Activated T-cell treated with anti-CD3 and anti-CD28 coated beads, Interleukin-2, amount 50 U/mL, for 72 hours (primary cell): ENCODE measurements at regions not wholly inside any gene's neighbourhood (a gene's known extent, or its start where the extent isn't known, plus 50 kb on each side); places are given as distances from the start of the nearest gene placed in this dataset.
"Not testable (repeated sequence)": the region's sequence is repeated elsewhere in the genome, so short reads cannot be mapped to it uniquely, and the experiment has no call there.

ENCODE experiments used
- ATAC-seq, 2 donors: fragments of 150-1000 bp; cut with Tn5 transposase; replicated peaks in 1 of 2; 2 replicates each; pipeline ENCODE4 v1.10.0; 2021; ENCODE audit warnings: moderate library complexity in 2 of 2, mild to moderate bottlenecking in 1 of 2
- DNase-seq, 2 donors: peaks; one replicate each; pipeline ENCODE4 v3.0.0; 2021 to 2022; ENCODE audit warnings: mixed read lengths in 1 of 2
- H3K27ac Mint-ChIP-seq: one replicate; pipeline ENCODE4 v1.8.0; 2022; ENCODE audit warnings: mild to moderate bottlenecking, moderate library complexity, mixed read lengths
- H3K27me3 Mint-ChIP-seq: one replicate; pipeline ENCODE4 v1.8.0; 2022; ENCODE audit warnings: low read depth, mixed read lengths
- H3K36me3 Mint-ChIP-seq, 2 donors: one replicate each; pipeline ENCODE4 v1.8.0; 2022; ENCODE audit warnings: mixed read lengths in 2 of 2, mild to moderate bottlenecking in 1 of 2; ENCODE audit not compliant: insufficient read depth in 2 of 2
- H3K4me1 Mint-ChIP-seq: one replicate; pipeline ENCODE4 v1.8.0; 2022; ENCODE audit warnings: low read depth, mixed read lengths
- H3K4me3 Mint-ChIP-seq, 2 donors: one replicate each; pipeline ENCODE4 v1.8.0; 2022; ENCODE audit warnings: mild to moderate bottlenecking in 2 of 2, mixed read lengths in 2 of 2, moderate library complexity in 2 of 2
- H3K9me3 Mint-ChIP-seq, 2 donors: one replicate each; pipeline ENCODE4 v1.8.0; 2022; ENCODE audit warnings: mixed read lengths in 2 of 2

DNA sequence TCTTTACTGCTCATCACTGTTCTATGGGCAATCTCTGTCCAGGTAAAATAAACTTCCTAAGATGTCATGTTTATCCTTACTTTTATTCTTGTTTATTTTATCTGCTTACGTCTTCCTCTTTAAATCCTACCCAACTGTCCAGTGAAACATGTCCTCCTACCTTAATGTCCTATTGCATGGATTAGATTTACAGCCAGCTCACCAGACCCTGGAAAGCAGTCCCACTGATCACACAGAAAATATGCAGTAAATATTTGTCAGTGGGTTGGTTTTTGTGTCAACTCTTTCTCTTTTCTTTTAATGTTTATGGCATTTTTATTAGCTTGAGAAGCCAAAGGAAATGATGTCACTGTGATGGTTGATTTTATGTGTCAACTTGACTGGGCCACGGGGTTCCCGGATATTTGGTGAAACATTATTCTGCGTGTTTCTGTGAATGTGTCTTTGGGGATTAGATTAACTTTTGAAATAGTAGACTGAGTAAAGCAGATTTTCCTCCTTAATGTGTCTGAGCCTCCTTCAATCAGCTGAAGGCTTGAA is 258.3 kb downstream of the SRGAP2C start:
- H3K27ac Mint-ChIP-seq, result no peak overlapping the region
- no peak for ATAC-seq
- no peaks in the 10 kb centered on the region for H3K27me3 Mint-ChIP-seq
- H3K4me3 Mint-ChIP-seq, result no peak overlapping the region
- H3K36me3 Mint-ChIP-seq, result no peaks in the 10 kb centered on the region
- H3K9me3 Mint-ChIP-seq, result peaks cover 3 to 6% of the 10 kb centered on the region in 2 donors
- H3K4me1 Mint-ChIP-seq, result peaks cover 6% of the 10 kb centered on the region
- DNase-seq, result no peak

DNA sequence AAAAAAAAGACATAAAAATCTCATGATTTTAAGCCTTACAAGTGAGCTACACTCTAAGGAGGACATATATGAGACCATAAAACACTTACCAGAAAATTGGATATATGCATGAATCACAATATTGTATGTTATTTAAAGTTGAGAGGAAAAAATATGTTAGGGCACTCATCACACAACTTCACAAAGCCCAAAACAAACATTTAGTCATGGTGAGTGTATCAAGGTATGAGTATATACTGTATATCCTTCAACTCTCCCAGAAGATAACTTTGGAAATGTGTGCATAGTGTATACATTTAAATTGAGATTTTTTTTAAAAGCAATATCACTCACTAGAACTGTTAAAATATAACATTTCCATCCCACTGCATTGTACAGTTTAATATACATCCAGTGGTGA is 259.3 kb downstream of the SRGAP2C start:
- ATAC-seq (peak in 1 of 2 donors; percentile 58), DNase-seq (no peak)
- H3K9me3 Mint-ChIP-seq, result peaks cover 3 to 6% of the 10 kb centered on the region in 2 donors
- H3K4me3 Mint-ChIP-seq, result no peak overlapping the region
- H3K27ac Mint-ChIP-seq, result no peak overlapping the region
- H3K27me3 Mint-ChIP-seq, result no peaks in the 10 kb centered on the region
- H3K36me3 Mint-ChIP-seq, result no peaks in the 10 kb centered on the region
- H3K4me1 Mint-ChIP-seq, result peaks cover 12% of the 10 kb centered on the region

GRCh38 chr1:121445679-121446078 is 260.9 kb downstream of the SRGAP2C start:
- Mint-ChIP-seq H3K4me3 (no peak overlapping the region), H3K27ac (no peak overlapping the region), H3K36me3 (no peaks in the 10 kb centered on the region), H3K9me3 (peaks cover 1 to 4% of the 10 kb centered on the region in 2 donors), H3K4me1 (peaks cover 13% of the 10 kb centered on the region), H3K27me3 (no peaks in the 10 kb centered on the region)
- DNase-seq (no peak), ATAC-seq (no peak)

- ATAC-seq, H3K27me3 Mint-ChIP-seq, H3K4me3 Mint-ChIP-seq, DNase-seq, H3K36me3 Mint-ChIP-seq, H3K9me3 Mint-ChIP-seq, H3K27ac Mint-ChIP-seq: not testable (repeated sequence)
- peaks cover 13% of the 10 kb centered on the region for H3K4me1 Mint-ChIP-seq
These were observed 262.6 kb downstream of the SRGAP2C start for GRCh38 chr1:121447280-121447923.

DNA sequence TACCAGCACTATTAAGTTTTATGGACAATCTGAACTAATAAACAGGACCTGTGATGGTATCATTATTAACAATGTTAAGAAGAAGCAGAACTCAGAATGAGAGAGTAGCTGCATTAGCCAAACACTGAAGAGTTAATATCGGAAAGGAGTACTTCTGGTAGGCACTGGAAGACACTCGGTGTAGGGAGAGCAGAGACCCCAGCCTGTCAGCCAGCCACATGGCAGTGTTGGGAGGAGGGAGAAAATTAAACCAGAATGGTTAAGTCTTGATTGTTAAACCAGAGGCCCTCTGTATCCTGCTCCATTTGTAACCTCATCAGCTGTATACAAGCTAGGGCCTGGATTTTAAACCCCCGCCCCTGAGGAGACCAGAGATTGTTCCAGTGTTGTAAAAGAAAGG is 263.3 kb downstream of the SRGAP2C start:
- H3K27ac Mint-ChIP-seq, H3K36me3 Mint-ChIP-seq, DNase-seq, H3K27me3 Mint-ChIP-seq, H3K9me3 Mint-ChIP-seq, H3K4me3 Mint-ChIP-seq, ATAC-seq: not testable (repeated sequence)
- H3K4me1 Mint-ChIP-seq, result peaks cover 12% of the 10 kb centered on the region

GRCh38 chr1:121448851-121449250 is 264.1 kb downstream of the SRGAP2C start:
- no peaks in the 10 kb centered on the region for H3K9me3 Mint-ChIP-seq
- H3K27ac Mint-ChIP-seq, result peak overlapping the region; percentile 46

DNA sequence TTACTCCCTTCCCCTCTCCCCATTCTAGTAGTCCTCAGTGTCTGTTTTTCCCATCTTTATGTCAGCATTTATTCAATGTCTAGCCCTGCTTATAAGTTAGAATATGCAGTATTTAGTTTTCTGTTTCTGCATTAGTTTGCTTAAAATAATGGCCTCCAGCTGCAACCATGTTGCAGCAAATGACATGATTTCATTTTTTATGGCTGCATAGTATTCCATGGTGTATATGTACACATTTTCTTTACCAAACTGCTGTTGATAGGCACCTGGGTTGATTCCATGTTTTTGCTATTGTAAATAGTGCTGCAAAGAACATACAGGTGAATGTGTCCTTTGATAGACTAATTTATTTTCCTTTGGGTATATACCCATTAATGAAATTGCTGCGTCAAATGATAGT is 267.7 kb downstream of the SRGAP2C start:
- no peak for ATAC-seq
- no peak overlapping the region for H3K4me3 Mint-ChIP-seq
- peaks cover 7% of the 10 kb centered on the region for H3K4me1 Mint-ChIP-seq
- H3K9me3 Mint-ChIP-seq, result no peaks in the 10 kb centered on the region
- peaks cover 0 to 2% of the 10 kb centered on the region in 2 donors for H3K36me3 Mint-ChIP-seq
- peaks cover 25% of the 10 kb centered on the region for H3K27me3 Mint-ChIP-seq
- no peak for DNase-seq
- H3K27ac Mint-ChIP-seq, result no peak overlapping the region

More at GRCh38 chr1:121448851-121449250, 264.1 kb downstream of the SRGAP2C start:
- no peaks in the 10 kb centered on the region for H3K36me3 Mint-ChIP-seq
- DNase-seq (no peak), ATAC-seq (peak in 1 of 2 donors; percentile 23)
- H3K4me1 Mint-ChIP-seq, result peaks cover 7% of the 10 kb centered on the region
- peaks cover 8% of the 10 kb centered on the region for H3K27me3 Mint-ChIP-seq
- H3K4me3 Mint-ChIP-seq, result no peak overlapping the region

- Mint-ChIP-seq H3K9me3 (peaks cover 0 to 1% of the 10 kb centered on the region in 2 donors), H3K27ac (no peak overlapping the region), H3K4me1 (peaks cover 15% of the 10 kb centered on the region), H3K36me3 (peaks cover 0 to 2% of the 10 kb centered on the region in 2 donors), H3K27me3 (peaks cover 48% of the 10 kb centered on the region), H3K4me3 (peak overlapping the region; percentile 9 to 63)
- ATAC-seq (peak; percentile 99), DNase-seq (no peak)
These were observed 273.7 kb downstream of the SRGAP2C start for GRCh38 chr1:121458291-121459048.

DNA sequence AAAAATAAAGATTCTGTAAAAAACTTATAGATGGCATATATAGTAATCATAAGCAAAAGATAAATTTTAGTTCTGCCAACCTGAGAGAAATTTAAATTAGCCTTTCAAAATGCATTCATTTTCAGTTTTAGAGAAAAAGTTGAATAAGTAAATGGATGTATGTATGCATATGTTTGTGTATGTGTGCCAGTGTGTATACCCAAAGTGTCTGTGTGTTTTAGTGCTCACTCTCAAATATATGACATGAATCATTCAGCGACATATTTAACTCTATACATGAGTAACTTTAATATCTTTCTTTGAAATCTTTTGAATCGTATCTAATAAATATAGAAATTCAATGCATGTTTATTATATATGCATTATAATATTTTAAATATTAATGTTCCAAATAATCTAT is 274.5 kb downstream of the SRGAP2C start:
- no peak for DNase-seq
- peaks cover 42% of the 10 kb centered on the region for H3K27me3 Mint-ChIP-seq
- peaks cover 15% of the 10 kb centered on the region for H3K4me1 Mint-ChIP-seq
- no peak overlapping the region for H3K4me3 Mint-ChIP-seq
- peaks cover 0 to 1% of the 10 kb centered on the region in 2 donors for H3K9me3 Mint-ChIP-seq
- no peak for ATAC-seq
- no peak overlapping the region for H3K27ac Mint-ChIP-seq
- H3K36me3 Mint-ChIP-seq, result peaks cover 0 to 2% of the 10 kb centered on the region in 2 donors

- not testable (repeated sequence) for H3K27ac Mint-ChIP-seq, DNase-seq
- H3K36me3 Mint-ChIP-seq, result peaks cover 0 to 15% of the 10 kb centered on the region in 2 donors
These were observed 284.6 kb downstream of the SRGAP2C start for GRCh38 chr1:121469395-121469794.

GRCh38 chr1:121470401-121470800 is 285.6 kb downstream of the SRGAP2C start:
- Mint-ChIP-seq H3K36me3 (peaks cover 0 to 15% of the 10 kb centered on the region in 2 donors), H3K4me1 (peaks cover 30% of the 10 kb centered on the region)
- not testable (repeated sequence) for H3K27me3 Mint-ChIP-seq, H3K9me3 Mint-ChIP-seq, ATAC-seq, DNase-seq, H3K4me3 Mint-ChIP-seq, H3K27ac Mint-ChIP-seq

More at GRCh38 chr1:121469395-121469794, 284.6 kb downstream of the SRGAP2C start:
- H3K4me3 Mint-ChIP-seq, ATAC-seq, H3K9me3 Mint-ChIP-seq, H3K27me3 Mint-ChIP-seq: not testable (repeated sequence)
- peaks cover 30% of the 10 kb centered on the region for H3K4me1 Mint-ChIP-seq

DNA sequence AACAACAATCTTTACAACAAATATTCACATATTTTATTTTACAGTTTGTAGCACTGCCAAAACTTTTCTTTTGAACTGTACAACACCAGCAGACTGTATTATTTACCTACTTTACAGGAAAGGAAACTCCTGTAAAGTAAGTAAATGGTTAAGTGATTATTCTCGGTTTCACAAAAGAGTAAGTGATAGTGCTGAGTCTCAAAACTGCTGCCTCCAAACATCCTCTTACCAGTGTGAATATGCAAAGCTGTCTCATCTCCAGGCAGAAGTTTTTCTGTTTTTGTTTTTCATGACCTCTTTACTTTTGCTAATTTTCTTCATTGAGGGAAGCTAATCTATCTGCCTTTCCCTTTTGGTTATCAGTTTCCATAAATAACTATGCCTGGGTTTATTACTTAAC is 286.7 kb downstream of the SRGAP2C start:
- ATAC-seq, result peak in 1 of 2 donors; percentile 41
- no peak overlapping the region for H3K27ac Mint-ChIP-seq
- H3K4me1 Mint-ChIP-seq, result peaks cover 30% of the 10 kb centered on the region
- DNase-seq, result no peak
- H3K27me3 Mint-ChIP-seq, result peaks cover 6% of the 10 kb centered on the region
- H3K9me3 Mint-ChIP-seq, result peaks cover 0 to 4% of the 10 kb centered on the region in 2 donors
- peaks cover 3 to 19% of the 10 kb centered on the region in 2 donors for H3K36me3 Mint-ChIP-seq
- no peak overlapping the region for H3K4me3 Mint-ChIP-seq

DNA sequence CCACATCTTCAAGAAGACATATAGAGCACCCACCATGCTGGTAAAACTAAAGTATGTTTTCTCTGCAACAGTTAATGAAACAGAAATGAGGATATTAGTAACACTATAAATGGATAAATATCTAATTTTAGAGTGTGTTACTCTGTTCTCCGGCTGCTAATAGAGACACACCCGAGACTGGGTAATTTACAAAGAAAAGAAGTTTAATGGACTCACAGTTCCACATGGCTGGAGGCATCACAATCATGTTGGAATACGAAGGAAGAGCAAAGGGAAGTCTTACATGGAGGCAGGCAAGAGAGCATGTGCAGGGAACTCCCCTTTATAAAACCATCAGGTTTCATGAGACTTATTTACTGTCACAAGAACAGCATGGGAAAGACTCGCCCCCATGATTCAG is 287.2 kb downstream of the SRGAP2C start:
- ATAC-seq (no peak), DNase-seq (no peak)
- Mint-ChIP-seq H3K4me3 (no peak overlapping the region), H3K36me3 (peaks cover 3 to 20% of the 10 kb centered on the region in 2 donors), H3K27me3 (peaks cover 6% of the 10 kb centered on the region), H3K9me3 (peaks cover 0 to 5% of the 10 kb centered on the region in 2 donors), H3K4me1 (peaks cover 30% of the 10 kb centered on the region), H3K27ac (no peak overlapping the region)
